ENCODE measurements at regions not wholly inside any gene's neighbourhood (a gene's known extent, or its start where the extent isn't known, plus 50 kb on each side); places are given as distances from the start of the nearest gene placed in this dataset.

- no peak for DNase-seq (ENCODE audit: low spot score in 2 of 2)
- Histone ChIP-seq H3K36me3 (no peaks in the 10 kb centered on the region), H3K4me3 (no peak overlapping the region), H3K4me1 (peaks cover 5% of the 10 kb centered on the region), H3K27ac (no peak overlapping the region), H3K27me3 (no peaks in the 10 kb centered on the region), H3K9me3 (no peaks in the 10 kb centered on the region)
- TF ChIP-seq CTCF (IDR thresholded peaks at IDR 0.05) (no peak), POLR2A (IDR thresholded peaks at IDR 0.05) (no peak), POLR2AphosphoS5 (IDR thresholded peaks at IDR 0.05) (no peak), EP300 (IDR thresholded peaks at IDR 0.05) (no peak)
- WGBS, result 27% methylated on average over 3 of the region's 3 CpGs
Measured at GRCh38 chr2:60140185-60140584, 413.3 kb downstream of the BCL11A start.

- Histone ChIP-seq H3K36me3 (no peaks in the 10 kb centered on the region), H3K4me3 (no peak overlapping the region), H3K27me3 (no peaks in the 10 kb centered on the region), H3K4me1 (peaks cover 5% of the 10 kb centered on the region), H3K27ac (no peak overlapping the region), H3K9me3 (no peaks in the 10 kb centered on the region)
- TF ChIP-seq POLR2A (IDR thresholded peaks at IDR 0.05) (no peak), POLR2AphosphoS5 (IDR thresholded peaks at IDR 0.05) (no peak), EP300 (IDR thresholded peaks at IDR 0.05) (no peak), CTCF (IDR thresholded peaks at IDR 0.05) (no peak)
- no peak for DNase-seq (ENCODE audit: low spot score in 2 of 2)
- WGBS, result 80% methylated on average over 2 of the region's 2 CpGs
Measured at GRCh38 chr2:60136913-60137312, 416.5 kb downstream of the BCL11A start.

GRCh38 chr2:60127191-60127590, 426.3 kb downstream of the BCL11A start:
- TF ChIP-seq POLR2AphosphoS5 (IDR thresholded peaks at IDR 0.05), result no peak
- TF ChIP-seq EP300 (IDR thresholded peaks at IDR 0.05), result no peak
- TF ChIP-seq CTCF (IDR thresholded peaks at IDR 0.05), result no peak
- TF ChIP-seq POLR2A (IDR thresholded peaks at IDR 0.05), result no peak
- no peaks in the 10 kb centered on the region for H3K4me1 ChIP-seq
- H3K27me3 ChIP-seq, result no peaks in the 10 kb centered on the region
- WGBS, result 93% methylated on average over 2 of the region's 2 CpGs
- H3K27ac ChIP-seq, result no peak overlapping the region
- H3K9me3 ChIP-seq, result no peaks in the 10 kb centered on the region
- DNase-seq (ENCODE audit: low spot score in 2 of 2), result no peak
- H3K4me3 ChIP-seq, result no peak overlapping the region
- H3K36me3 ChIP-seq, result no peaks in the 10 kb centered on the region

GRCh38 chr2:60125611-60126426, 427.6 kb downstream of the BCL11A start:
- Histone ChIP-seq H3K27me3 (no peaks in the 10 kb centered on the region), H3K4me3 (no peak overlapping the region), H3K9me3 (no peaks in the 10 kb centered on the region), H3K27ac (no peak overlapping the region), H3K36me3 (no peaks in the 10 kb centered on the region), H3K4me1 (no peaks in the 10 kb centered on the region)
- TF ChIP-seq POLR2AphosphoS5 (IDR thresholded peaks at IDR 0.05), result no peak
- no peak for TF ChIP-seq POLR2A (IDR thresholded peaks at IDR 0.05)
- TF ChIP-seq EP300 (IDR thresholded peaks at IDR 0.05), result no peak
- no peak for TF ChIP-seq CTCF (IDR thresholded peaks at IDR 0.05)
- 71% methylated on average over 8 of the region's 8 CpGs for WGBS
- DNase-seq (ENCODE audit: low spot score in 2 of 2), result no peak

GRCh38 chr2:60119778-60120177, 433.7 kb downstream of the BCL11A start:
- Histone ChIP-seq H3K27ac (no peak overlapping the region), H3K4me1 (peaks cover 1% of the 10 kb centered on the region), H3K36me3 (no peaks in the 10 kb centered on the region), H3K27me3 (no peaks in the 10 kb centered on the region), H3K9me3 (no peaks in the 10 kb centered on the region), H3K4me3 (no peak overlapping the region)
- 63% methylated on average over 2 of the region's 2 CpGs for WGBS
- no peak for TF ChIP-seq POLR2AphosphoS5 (IDR thresholded peaks at IDR 0.05)
- no peak for TF ChIP-seq CTCF (IDR thresholded peaks at IDR 0.05)
- TF ChIP-seq POLR2A (IDR thresholded peaks at IDR 0.05), result no peak
- no peak for TF ChIP-seq EP300 (IDR thresholded peaks at IDR 0.05)
- DNase-seq (ENCODE audit: low spot score in 2 of 2), result no peak
